Muscle of arm (tissue), 1 donor: ENCODE measurements at regions not wholly inside any gene's neighbourhood (a gene's known extent, or its start where the extent isn't known, plus 50 kb on each side); places are given as distances from the start of the nearest gene placed in this dataset.
"Not testable (repeated sequence)": the region's sequence is repeated elsewhere in the genome, so short reads cannot be mapped to it uniquely, and the experiment has no call there.

Experiments used
- DNase-seq: peaks from one replicate; pipeline ENCODE4 v3.0.0-alpha.2; 2013

DNA sequence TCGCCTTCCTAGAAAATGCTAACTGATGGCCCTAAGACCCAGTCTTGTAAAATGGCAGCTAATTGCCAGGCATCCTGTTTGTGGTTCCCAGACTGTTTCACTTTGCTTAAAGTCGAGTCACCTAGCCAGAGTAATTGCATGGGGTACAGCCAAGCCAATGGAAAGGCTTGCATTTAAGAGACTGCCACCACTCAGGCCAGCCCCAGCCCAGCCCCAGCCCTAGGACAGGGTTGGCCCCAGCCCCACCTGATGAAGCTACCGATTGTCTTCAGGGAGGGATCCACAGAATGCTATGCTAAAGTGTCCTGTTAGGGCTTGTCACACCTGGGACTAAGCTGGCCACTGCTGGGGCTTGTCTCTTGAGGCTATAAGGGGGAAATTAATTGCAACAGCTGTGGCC, 194.6 kb upstream of the KLF3 start:
- no peak for DNase-seq

- DNase-seq: no peak
Observed at GRCh38 chr4:38470735-38471262, 193.2 kb upstream of the KLF3 start.

GRCh38 chr4:38482696-38483095, 181.3 kb upstream of the KLF3 start:
- no peak for DNase-seq

DNA sequence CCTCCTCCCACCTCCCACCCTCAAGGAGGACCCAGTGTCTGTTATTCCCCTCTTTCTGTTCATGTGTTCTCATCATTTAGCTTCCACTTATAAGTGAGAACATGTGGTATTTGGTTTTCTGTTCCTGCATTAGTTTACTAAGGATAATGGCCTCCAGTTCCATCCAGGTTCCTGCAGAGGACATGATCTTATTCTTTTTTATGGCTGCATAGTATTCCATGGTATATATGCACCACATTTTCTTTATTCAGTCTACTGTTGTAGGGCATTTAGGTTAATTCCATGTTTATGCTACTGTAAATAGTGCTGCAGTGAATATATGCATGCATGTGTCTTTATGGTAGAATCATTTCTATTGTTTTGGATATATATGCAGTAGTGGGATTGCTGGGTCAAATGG, 180.4 kb upstream of the KLF3 start:
- not testable (repeated sequence) for DNase-seq

- DNase-seq: no peak
Observed at GRCh38 chr4:38489011-38489861, 174.8 kb upstream of the KLF3 start.

- no peak for DNase-seq
Observed at GRCh38 chr4:38489924-38490639, 173.9 kb upstream of the KLF3 start.

GRCh38 chr4:38490753-38491446, 173.1 kb upstream of the KLF3 start:
- no peak for DNase-seq

DNA sequence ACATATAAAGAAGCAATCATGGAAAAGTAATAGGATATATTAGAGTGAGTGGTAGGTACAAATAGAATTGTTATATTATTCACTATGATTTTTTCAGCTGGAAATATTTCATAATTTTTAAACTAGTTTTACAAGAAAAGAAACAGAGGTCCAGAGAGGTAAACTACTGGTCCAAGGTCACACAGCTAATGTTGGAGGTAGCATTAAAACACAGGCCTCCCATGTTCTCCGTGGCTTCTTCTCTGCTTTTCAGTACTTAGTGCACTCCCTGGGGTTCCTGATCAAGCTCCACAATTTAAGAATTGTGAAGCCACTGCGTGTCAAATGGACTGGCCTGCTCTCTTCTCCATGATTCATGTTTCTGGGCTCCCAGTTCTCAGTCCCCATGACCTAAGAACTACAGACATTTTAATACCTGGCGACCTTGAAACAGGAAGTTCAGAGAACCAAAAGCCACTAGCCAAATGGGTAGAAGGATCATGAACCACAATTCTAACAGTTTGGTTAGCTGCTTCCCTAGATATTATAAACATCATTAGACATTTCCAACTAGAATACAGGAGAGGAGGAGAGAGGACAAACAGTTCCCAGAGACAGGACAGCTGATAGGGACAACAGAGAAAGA, 172.0 kb upstream of the KLF3 start:
- no peak for DNase-seq

GRCh38 chr4:38493066-38493465, 170.9 kb upstream of the KLF3 start:
- no peak for DNase-seq

GRCh38 chr4:38495446-38495845, 168.6 kb upstream of the KLF3 start:
- DNase-seq: no peak

DNA sequence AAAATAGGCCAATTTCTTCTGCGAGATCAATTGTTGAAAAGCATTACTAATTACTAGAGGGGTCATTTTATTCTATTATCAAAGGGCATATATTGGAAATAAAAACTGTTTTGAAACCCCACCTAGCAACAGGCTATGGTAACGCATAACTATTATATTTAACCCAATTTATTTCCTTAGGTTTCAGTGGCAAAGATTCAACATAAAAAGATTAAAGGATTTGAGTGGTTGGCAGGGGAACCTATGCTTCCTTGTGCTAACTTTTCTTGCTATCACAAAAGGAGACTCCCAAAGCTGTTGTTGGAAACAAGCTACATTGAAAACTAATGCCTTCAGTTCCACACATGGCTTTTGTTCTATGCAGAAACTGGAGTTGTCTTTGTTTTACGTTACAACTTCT, 166.9 kb upstream of the KLF3 start:
- DNase-seq: no peak

GRCh38 chr4:38499101-38499500, 164.9 kb upstream of the KLF3 start:
- DNase-seq: no peak

- DNase-seq: no peak
Observed at GRCh38 chr4:38500433-38500832, 163.6 kb upstream of the KLF3 start.

DNA sequence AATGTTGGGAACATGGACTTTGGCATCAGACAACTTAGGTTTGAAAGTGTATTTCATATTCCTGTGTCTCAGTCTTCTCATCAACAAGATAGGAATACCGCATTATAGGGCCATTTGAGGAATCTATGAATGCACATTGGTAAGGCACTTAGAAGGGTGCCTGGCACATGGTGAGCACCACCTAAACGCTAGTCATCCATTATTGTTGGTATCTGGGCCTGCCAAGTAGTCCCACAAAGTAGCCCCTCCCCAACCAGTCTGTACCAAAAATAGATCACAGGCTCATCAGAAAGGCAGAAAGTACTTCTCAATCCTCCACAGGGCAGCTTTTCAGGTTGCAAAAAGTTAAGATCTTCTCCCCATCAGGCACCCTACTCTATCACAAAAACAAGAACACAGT, 162.3 kb upstream of the KLF3 start:
- DNase-seq: no peak

DNA sequence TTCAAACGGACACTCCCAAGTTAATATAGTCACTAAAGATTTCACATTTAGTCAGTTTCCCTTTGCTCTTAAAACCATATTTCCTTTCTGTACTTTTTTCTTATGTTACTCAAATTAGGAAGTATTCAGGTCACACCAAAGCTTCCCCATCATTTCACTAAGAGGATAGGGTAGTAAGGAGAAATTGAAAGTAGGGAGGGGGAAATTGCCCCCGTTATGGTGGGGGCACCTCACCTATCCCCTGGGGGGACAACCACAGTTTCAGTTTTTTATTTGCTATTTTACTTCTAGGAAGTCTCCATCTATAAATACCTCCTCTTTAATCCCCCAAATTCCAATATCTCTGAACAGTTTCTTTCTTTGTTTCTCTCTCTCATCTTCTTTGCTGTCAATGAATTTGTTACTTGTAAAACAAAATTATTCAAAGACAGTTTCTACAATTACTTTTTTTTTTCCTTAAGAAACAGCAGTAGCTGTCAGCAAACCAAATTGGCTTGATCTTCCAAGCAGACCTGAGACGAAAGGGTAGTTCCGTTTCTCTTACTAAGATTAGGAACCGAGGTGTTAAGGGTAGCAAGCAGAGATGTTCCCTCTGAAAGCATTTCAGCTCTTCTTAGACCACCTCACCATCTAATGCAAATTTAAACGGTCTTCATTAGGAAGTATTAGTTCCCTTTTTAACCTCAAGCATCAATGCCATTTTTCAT, 160.2 kb upstream of the KLF3 start:
- no peak for DNase-seq

DNA sequence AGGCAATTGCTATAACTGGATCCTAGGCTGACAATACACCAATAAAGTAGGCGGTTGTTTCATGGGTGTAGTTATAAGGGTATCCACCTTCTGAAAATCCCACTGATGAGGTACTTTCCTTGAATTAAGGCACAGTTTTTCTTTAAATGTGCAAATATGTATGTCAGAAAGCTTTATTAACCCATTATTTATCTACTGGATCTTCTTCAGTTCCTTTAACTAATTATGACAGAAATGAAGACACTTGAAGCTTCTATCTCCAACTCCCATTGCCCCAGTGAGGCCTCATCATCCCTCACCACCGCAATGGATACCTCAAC, 159.6 kb upstream of the KLF3 start:
- no peak for DNase-seq

- DNase-seq: no peak
Observed at GRCh38 chr4:38509551-38509950, 154.4 kb upstream of the KLF3 start.

GRCh38 chr4:38510201-38510600, 153.8 kb upstream of the KLF3 start:
- DNase-seq: no peak

DNA sequence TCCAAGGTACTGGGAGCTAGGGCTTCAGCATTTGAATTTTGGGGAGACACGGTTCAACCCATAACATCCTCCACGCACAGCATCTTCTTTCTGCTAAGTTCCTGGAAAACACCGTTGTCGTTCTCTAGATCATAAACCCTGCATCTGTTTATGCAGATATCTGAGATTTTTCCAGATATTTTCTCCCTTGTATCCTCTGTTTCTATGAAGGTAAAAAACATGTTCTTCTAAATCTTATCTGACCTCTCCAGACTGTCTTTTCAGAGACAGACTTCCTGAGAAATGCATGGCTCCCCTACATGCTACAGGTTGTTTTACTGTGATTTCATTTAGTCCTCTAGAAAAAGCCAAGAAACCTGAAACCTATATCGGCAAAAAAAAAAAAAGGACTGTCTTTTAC, 152.3 kb upstream of the KLF3 start:
- DNase-seq: no peak

DNA sequence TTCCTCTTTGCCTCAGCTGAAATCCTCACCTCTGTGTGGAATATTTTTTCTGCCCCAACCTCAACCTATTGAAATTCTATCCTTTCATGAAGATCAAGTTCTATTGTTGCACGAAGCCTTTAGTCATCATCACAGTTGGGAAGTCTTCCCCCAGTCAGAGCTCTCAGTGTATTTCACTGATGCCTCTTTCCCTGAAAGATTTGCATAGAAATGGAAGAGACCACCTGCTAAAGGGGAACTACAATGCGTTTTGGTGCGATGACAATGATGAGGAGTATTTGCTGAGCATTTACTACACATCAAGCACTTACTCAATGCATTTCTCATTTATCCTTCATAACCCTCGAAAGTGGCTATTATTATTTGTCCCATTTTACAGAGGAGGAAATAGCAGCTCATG, 151.2 kb upstream of the KLF3 start:
- DNase-seq: no peak

DNA sequence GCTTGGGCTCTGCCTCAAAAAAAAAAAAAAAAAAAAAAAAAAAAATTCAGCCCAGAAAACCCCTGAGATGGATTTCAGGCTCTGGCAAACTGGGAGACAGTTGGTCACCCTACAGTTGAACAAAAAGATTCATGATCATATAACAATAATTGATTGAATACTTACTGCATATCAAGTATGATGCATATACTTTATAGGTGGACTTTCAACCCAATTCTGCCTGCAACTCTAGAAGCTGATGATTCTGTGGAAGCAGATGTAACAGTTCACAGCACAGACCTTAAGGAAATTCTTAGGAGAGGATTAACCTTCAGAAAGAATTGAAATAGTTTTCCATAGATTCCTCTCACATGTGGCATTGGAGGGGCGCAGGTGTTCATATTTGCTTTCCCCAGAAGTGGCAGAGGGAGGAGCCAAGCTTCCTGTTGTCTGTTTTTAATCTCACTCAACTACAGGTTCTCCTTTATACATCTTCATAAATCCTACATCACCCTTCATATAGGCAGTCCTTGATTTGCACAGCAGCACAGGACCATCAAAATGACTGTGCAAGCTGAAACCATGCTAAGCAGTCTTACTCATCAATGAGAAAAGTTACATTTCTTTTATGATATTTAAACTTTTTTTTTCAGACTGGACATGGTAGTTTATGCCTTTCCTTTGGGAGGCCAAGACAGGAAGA, 149.4 kb upstream of the KLF3 start:
- DNase-seq: no peak
